Ovary (tissue), 3 donors: ENCODE measurements at regions not wholly inside any gene's neighbourhood (a gene's known extent, or its start where the extent isn't known, plus 50 kb on each side); places are given as distances from the start of the nearest gene placed in this dataset.

ENCODE experiments used
- EP300 ChIP-seq: sonication (generic); formaldehyde crosslinking; IDR thresholded peaks from one replicate; pipeline ENCODE4 v1.6.1; 2017; ENCODE audit warnings: antibody characterized with exemption
- POLR2A ChIP-seq: fragments of 450-650 bp; IDR thresholded peaks from one replicate; pipeline ENCODE4 v1.6.1; 2017; ENCODE audit warnings: antibody characterized with exemption, mild to moderate bottlenecking, moderate library complexity
- TF ChIP-seq, protein P1 (sequence below), 3 donors: fragments of 450-650 bp in 2 of 3; fragments of 200-600 bp in 1 of 3; IDR thresholded peaks; one replicate each; pipeline versions ENCODE4 v1.5.1 to v1.8.0; 2016 to 2022; ENCODE audit warnings: antibody characterized with exemption in 3 of 3, mild to moderate bottlenecking in 1 of 3
- donor health status: DM: no; HTN: no; CAD: no.

DNA sequence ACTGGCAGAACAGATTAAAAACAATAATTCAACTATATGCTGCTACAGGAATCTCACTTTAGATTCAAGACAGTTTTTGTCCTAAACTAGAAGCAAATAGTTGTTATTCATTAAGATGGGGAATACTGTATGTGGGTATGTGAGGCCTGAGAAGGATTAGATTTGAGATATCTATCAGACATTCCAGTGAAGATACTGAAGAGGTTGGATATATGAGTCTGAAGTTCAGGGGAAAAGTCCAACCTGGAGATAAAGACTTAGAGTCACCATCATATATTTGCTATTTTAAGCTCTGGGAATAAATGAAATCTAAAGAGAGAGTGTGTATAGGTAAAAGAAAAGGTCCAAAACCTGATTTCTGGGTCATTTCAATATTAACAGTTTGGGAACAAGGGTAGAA is 96.2 kb upstream of the RBBP8 start:
- no peak for TF ChIP-seq POLR2A
- TF ChIP-seq, protein P1, sequence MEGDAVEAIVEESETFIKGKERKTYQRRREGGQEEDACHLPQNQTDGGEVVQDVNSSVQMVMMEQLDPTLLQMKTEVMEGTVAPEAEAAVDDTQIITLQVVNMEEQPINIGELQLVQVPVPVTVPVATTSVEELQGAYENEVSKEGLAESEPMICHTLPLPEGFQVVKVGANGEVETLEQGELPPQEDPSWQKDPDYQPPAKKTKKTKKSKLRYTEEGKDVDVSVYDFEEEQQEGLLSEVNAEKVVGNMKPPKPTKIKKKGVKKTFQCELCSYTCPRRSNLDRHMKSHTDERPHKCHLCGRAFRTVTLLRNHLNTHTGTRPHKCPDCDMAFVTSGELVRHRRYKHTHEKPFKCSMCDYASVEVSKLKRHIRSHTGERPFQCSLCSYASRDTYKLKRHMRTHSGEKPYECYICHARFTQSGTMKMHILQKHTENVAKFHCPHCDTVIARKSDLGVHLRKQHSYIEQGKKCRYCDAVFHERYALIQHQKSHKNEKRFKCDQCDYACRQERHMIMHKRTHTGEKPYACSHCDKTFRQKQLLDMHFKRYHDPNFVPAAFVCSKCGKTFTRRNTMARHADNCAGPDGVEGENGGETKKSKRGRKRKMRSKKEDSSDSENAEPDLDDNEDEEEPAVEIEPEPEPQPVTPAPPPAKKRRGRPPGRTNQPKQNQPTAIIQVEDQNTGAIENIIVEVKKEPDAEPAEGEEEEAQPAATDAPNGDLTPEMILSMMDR (IDR thresholded peaks at IDR 0.05): no peak
- TF ChIP-seq EP300: no peak
